D341Med (cell line): ENCODE measurements at regions not wholly inside any gene's neighbourhood (a gene's known extent, or its start where the extent isn't known, plus 50 kb on each side); places are given as distances from the start of the nearest gene placed in this dataset.

Source experiments
- DNase-seq: peaks from one replicate; pipeline ENCODE4 v3.0.0; 2012; ENCODE audit warnings: low spot score

DNA sequence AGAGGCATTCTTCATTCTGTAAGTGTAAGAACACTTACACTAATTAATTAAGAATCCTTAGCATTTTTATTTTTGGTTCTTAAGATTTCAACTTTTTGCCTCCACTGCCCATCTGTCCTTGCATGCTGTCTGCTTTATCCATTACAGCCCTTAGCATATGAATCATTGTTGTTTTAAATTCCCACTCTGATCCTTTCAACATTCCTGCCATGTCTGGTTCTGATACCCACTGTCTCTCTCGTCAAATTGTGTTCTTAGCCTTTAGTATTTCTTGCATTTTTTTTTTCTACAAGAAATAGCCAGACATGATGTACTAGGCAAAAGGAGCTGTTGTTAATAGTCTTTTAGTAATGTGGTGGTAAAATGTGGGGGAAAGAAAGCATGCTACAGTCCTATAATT, 1360.0 kb downstream of the TECRL start:
- no peak for DNase-seq

DNA sequence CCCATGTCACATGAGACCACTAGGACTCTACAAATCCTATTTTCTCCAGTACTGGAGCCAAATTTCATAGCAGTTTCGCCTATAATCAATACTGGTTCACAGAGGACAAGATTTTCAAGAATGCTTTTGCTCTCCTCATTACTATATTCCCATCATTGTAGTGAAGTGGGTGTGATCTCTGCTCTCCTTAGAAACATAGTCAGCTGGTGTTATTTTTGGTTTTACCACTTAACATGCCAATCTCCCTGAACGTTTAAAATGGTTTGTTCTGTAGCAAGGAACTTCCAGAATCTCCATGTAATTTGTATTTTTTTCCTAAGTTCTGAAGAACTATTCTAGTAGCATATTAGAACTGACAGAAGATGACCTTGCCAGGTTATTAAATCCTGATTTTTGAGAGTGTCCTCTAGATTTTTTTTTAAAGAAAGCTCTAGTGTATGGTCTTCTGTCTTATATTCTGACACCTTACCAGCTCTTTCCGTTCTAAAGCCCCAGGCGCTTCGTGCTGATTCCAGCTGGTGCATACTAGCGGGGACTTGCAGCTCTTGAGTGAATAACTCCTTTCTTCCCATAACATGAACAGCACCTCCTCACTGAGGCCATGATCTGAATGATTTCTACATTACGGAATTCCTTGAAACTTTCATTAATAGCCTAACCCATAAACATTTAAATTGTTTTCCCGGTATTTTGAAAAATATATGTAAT, 1372.9 kb downstream of the TECRL start:
- no peak for DNase-seq

DNA sequence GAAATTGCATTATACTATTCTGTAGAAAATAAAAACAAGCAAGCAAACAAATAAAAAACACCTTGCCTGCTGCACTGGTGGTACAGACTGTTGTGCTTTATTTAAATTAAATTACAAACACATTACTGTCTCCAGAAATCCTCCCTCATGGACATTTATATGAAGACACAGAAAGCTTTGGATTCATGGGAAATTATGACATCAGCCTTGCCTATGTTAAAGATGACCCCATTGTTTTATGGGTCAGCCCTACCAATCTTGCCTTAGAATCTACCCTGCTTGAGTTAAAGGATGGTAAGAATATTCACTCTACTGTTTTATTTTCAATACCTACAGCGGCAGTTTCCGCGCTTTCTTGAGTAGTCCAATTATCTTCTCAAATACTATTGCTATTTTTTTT, 1379.9 kb downstream of the TECRL start:
- DNase-seq, result no peak

DNA sequence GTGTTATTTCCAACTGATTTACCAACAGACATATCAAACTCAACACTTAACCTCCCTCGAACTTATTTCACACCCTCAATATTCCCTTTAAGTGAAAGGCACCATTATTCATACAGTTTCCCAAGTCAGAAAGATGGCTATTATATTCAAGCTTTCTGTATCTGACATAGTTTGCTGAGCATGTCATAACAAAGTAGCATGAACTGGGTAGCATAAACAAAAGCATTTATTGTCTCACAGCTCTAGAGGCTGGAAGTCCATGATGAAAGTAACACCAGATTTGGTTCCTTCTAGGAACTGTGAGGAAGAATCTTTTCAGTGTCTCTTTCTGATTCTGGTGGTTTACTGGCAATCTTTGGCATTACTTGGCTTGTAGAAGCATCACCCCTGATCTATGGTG, 1388.6 kb downstream of the TECRL start:
- no peak for DNase-seq

DNA sequence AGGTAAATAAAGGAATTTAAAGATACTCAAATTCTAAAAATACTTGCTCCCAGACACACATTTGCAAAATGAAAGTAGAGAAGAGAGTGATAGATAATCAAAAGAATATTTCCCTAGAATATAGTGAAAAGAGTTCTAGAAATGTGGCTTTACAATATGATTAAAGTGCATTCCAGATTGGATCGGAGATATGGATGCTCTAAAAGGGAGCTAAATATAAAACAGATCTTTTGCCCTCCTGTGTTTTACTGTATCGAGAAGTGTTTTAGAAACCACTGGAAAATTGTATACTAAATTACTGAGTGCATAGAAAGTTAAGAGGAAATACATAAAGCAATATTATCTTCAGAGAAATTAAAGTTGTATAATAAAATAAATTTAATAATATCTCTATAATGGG, 1392.0 kb downstream of the TECRL start:
- DNase-seq, result no peak

DNA sequence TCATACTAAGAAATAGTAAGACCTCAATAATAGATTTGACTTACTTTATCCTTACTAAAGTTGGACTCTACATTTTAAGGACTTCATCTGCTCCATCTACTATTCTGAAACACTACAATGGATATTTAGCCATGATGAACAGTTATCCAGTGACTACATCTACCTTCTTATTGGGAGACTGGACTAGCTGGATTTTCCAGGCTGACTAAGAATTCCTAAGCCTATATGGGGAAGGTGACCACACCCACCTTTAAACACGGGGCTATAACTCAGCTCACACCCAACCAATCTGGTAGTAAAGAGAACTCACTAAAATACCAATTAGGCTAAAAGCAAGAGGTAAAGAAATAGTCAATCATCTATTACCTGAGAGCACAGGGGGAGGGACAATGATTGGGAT, 1438.4 kb downstream of the TECRL start:
- no peak for DNase-seq

DNA sequence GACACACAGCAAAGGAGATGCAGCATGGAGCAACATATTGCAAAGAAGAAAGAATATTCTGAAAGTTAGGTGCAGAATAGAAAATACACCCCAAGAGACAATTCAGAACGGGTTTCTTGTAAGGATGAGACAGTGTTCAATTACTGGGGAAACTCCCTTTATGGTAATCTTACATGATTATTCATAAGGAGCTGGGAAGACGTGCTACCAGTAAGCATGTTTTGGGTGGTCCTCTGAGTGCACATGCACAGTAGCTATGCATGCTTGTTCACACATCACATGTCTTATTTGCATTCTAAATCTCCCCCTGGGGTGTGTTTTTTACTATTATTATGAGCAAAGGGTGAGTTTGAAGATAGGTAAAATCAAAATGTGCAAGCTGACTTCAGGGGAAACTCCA, 1448.8 kb downstream of the TECRL start:
- DNase-seq, result no peak

DNA sequence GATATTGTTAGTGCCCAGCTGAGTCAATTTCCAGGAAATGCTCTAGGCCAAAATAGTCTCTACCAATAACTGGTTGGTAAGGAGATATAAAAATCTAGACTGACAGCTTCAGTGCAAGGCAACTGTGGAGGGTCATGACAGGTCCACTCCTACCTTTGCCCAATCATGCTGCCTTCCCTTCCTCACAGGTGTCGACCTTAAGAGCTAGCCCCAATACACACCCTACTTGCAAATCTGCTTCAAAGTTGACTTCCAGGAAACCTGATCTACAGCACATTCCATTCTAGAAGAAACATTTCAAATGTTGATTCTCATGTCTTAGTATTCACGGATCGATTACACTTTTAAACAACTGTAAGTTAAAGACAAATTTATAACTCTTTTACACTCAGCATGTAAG, 1455.5 kb downstream of the TECRL start:
- no peak for DNase-seq

DNA sequence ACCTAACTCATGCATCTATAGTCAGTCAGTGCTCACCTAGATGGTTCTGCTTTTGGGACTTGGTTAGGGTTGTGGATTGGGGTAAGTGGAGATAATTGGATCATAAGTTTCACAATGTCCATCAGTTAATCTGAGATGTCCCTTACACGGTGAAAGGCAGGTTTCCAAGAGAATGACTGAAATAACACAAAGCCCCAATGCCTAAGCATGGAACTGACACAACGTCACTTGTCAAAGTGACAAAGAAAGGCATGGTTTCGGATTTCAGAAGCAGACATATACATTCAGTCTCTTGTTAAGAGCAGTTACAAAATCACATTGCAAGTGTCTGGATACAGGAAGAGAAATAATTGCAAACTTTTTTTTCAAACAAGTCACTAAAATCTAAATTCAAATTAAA, 1456.9 kb downstream of the TECRL start:
- no peak for DNase-seq

DNA sequence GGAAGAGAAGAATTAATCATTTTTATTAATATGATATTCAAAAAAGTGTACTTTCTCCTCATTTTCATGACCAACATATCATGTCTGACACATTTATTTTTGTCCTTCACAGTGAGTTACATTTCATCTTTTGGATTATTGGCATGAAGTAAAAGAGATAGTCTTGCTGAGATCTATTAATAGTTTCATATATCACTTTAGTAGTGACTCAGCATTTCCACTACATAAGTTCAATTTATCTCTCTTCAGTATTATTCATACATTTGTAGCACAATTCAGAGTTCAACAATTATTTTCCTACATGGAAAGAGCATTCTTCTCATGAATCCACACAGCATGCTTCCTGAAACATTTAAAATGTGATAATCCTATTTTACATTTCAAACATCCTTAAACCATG, 1461.1 kb downstream of the TECRL start:
- no peak for DNase-seq

DNA sequence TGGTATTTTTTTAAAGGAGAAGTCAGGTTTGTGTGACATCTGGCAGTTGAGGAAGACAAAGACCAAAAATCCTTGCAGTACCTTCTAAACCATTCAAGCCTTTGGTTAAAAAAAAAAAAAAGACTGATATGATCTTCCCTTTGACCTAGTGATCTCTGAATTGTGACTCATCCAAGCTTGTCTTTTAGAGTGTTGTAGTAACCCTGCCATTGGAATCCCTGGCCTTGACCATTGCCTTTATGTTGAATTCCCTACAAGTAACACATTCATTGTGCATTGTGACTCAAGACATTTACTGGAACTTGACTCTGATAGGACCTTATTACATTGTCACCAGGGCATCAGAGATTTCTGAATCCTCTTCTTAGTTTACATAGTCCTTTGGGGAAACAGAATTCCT, 1469.0 kb downstream of the TECRL start:
- DNase-seq, result no peak

DNA sequence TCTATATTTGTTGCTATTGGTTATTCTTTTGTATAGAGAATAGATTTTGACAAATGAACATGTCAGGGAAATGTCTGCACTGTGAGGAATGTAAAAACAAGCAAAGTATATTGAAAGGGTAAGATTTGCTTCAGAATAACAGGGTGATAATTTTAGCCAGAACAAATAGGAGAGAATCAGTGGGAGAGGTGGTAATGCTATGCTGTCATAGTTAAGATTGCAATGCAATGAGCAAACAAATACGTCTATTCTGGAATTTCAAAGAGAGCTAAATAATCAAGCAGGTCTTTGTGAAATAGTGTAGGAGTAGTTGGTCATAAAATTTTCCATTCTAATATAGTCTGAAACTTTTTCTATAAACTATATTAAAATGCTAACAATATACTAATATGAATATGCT, 1478.4 kb downstream of the TECRL start:
- no peak for DNase-seq

DNA sequence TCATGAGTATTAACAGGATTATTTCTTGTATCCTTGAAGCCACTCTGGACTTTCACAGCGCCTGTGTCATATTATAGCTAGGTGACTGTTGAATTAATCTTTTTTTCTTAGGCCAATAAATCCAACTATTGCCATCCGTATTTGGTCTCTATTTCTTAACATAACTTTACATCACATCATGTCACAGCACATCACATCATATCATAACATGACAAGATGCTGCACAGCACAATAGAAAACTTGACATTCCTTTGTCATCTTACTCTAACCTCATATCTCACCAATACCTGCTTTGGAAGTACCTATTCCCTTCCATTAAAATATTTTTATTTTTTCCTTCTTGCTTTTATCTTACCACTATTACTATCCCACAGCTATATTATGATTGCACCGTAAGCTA, 1480.8 kb downstream of the TECRL start:
- no peak for DNase-seq

DNA sequence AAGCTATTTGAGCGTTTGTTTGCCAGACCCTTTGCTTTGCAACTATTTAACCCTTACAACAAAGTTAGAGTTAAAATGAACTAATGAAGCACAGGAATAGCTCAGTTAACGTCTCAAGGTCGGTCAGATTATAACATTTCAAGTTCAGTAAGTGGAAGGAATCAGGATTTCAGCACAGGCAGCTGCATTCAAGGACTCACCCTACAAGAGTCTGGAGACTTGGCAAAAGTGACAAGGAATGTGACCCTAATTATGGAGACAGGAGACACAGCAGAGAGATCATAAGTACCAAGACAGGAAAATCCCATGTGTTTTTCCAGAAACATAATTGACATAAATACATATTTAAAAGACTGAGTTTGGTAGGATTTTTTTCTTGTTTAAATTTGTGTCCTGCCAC, 1481.7 kb downstream of the TECRL start:
- DNase-seq, result no peak

DNA sequence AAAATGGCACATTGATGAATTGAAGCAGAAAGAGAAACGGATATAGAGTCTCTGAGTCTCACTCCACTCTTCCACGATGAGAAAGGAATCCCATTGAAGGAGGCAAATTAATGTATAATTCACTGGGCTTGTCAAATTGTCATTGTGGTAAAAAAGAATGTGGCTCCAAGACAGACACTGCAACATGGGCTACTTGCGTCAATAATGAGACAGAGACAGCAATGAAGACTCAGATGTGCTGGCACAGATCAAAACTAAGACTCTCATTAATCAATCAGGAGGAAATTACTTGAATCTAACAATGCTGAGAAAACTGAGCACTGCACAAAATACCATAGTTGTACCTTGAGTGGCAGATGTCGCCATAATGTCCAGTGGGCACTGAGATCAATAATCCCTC, 1485.5 kb downstream of the TECRL start:
- DNase-seq, result no peak

DNA sequence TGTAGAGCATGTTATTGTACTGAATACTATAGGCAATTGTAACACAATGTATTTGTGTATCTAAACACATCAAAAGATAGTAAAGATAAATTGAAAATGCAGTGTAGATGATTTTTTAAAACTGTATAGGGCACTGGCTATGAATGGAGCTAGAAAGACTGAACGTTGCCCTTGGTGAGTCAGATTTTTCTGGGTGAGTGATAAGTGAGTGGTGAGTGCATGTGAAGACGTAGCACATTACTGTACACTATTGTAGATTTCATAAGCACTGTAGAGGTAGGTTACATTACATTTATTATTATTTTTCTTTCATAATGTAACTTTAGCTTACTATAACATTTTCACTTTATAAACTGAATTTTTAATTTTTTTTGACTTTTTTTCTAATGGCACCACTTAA, 1491.6 kb downstream of the TECRL start:
- no peak for DNase-seq

DNA sequence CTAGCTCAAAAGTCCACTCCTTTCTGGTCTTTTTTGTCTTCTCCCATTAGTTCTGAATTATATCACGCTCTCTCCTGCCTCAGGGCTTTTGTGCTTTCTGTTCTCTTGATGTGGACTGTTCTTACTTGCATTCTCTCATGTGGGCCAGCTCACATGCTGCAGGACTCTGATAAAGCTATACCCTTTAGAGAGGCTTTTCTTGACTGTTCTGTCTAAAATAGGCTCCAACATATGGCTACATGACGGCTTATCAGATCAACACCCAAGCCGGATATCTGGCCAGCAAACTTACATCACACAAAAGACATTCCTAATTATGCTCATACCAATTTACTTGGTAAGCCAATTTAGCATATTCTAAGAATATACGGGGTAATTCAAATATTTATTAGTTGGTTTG, 1494.5 kb downstream of the TECRL start:
- DNase-seq, result no peak

DNA sequence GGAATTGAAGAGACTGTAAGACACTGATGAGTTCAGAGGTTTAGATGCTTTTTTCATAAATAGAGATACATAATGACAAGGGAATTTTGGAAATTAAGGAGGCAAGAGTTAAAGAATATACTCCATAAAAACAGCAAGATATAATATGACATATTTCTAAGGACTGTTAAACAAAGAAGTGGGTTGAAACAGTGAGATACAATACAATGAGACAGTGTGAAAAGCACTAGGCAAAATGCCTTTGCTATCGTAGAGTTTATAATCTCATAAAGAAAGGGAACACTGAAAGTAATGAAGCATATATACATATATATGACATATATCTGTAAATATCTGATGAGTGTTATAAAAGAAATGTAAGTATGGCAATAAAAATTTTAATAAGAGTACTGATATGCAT, 1496.2 kb downstream of the TECRL start:
- no peak for DNase-seq

DNA sequence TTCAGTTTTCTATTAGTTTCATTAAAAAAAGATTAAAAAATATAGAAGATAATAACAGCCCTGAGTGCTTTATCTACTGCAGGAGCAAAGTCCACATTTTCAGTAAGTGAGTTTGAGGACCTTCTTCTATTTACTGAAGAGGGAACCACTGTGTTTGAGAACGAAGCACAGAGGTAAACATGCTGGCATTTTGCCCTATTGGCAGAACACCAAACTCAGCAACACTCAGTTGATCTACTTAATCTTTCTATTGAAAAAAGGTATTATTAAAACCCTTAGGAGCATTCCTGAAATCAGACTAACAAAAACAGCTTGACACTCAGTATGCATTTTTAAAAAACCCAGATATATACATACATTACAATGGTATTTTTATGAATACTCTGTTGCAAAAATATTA, 1496.7 kb downstream of the TECRL start:
- DNase-seq, result no peak

DNA sequence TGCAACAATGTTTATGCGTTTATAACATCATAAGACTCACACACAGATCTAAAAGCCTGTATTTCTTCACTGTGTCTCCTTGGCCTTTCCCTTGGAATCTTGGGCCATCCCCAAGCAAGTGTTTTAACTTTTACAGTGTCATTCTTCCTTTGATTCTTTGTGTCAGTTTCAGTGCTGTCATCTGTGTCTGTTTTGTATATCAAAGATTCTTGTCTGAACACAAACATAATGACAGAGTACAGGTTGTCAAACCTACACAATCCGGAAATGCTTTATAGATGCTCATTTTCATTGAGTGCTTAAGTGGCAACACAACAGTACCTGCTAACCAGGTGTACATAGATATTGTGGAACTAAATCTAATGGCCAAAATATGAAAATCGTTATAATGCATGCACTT, 1500.0 kb downstream of the TECRL start:
- DNase-seq, result no peak

DNA sequence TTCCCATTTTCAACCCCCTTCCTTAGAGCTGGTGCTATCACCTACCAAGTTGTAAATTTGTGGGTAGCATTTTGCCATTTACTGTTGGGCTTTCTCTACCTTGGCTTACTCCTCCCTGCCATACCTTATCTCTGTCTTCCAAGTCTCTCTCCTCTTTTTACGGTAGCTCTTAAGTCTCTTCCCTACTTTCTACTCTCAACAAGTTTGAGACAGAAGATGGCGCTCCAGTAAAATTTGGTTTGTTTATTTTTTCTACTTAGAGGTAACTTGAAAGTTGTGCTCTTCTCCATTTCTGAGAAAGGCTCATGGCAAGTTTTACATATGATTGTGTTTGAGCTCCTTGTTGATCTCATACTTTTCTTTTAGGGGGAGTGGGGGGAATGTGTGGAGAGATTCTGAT, 1508.1 kb downstream of the TECRL start:
- DNase-seq, result no peak

DNA sequence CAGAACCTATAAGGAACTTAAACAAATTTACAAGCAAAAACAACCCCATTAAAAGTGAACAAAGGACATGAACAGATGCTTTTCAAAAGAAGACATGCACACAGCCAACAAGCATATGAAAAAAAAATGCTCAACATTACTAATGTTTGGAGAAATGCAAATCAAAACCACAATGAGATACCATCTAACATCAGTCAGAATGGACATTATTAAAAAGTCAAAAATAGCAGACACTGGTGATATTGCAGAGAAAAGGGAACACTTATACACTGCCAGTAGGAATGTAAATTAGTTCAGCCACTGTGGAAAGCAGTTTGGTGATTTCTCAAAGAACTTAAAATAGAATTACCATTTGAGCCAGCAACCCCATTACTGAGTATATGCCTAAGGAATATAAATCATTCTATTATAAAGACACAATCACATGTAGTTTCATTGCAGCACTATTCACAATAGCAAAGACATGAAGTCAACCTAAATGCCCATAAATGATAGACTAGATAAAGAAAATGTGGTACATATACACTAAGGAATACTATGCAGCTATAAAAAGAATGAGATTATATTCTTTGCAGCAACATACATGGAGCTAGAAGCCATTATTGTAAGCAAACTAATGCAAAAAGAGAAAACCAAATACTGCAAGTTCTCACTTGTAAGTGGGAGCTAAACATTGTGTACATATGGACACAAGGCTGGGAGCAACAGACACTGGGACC, 1509.4 kb downstream of the TECRL start:
- no peak for DNase-seq

DNA sequence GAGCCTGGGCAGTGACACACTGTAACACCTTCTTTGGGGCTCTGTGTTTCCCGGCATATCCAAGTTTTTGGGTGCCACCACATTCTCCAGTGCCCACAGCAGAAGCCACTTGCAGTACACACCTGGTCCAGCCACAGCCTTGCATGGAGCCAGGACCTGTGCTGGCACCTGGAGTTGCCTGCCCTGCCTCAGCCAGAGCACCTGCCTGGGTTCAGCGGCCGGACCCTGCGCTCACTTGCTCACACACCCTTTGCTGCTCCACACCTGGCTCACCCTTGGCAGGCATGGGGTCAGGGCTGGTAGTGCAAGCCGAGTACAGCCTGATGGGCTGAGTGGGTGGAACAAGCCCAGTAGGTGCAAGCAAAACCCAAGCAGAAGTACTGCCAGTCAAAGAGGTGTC, 1511.1 kb downstream of the TECRL start:
- no peak for DNase-seq

DNA sequence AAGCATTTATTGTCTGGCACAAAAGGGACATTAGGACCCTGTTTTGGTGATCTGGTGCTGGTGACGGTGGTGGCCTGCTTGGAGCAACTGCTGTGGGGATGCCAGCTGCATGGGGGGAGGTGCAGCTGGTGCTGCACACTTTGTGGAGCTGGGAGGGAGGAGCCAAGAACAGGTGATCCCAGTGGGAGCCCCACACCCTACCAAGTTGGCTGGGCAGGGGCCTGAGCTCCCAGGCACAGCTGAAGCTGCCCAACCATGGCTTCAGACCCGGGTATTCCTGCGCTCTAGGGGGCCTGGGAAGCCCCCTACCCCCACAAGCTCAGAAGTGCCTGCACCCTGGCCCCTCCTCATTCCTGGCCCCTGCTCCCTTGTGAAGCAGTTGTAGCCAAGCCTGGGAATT, 1512.5 kb downstream of the TECRL start:
- DNase-seq, result no peak
